HEK293 (cell line): ENCODE measurements at regions not wholly inside any gene's neighbourhood (a gene's known extent, or its start where the extent isn't known, plus 50 kb on each side); places are given as distances from the start of the nearest gene placed in this dataset.

Experiments used
- CTCF ChIA-PET: fragments of 350-600 bp; formaldehyde crosslinking; extraction: SDS; loops from one replicate; lab custom pipeline; 2021; ENCODE audit warnings: antibody characterized with exemption; lab: Yijun Ruan, JAX
- POLR2A ChIA-PET: fragments of 300-600 bp; formaldehyde crosslinking; extraction: SDS; loops from one replicate; lab custom pipeline; 2020; ENCODE audit warnings: antibody characterized with exemption, inconsistent platforms; lab: Yijun Ruan, JAX
- H3K27ac ChIP-seq: fragments of 200-500 bp; sonication (Bioruptor generic); 2 replicates; pipeline ENCODE4 v1.5.1; 2014; ENCODE audit warnings: low read depth, low read length, control low read depth, inconsistent platforms; ENCODE audit errors: extremely low read depth
- H3K36me3 ChIP-seq, 2 experiments: fragments of 200-500 bp in 1 of 2; sonication (Bioruptor generic) in 1 of 2; 1 replicate in 1 of 2; 2 replicates in 1 of 2; pipeline ENCODE4 v1.5.1; 2014 to 2017; ENCODE audit warnings: inconsistent platforms in 2 of 2, low read length in 2 of 2; ENCODE audit not compliant: control insufficient read depth in 2 of 2, insufficient read depth in 1 of 2
- H3K4me1 ChIP-seq: fragments of 200-500 bp; sonication (Bioruptor generic); 2 replicates; pipeline ENCODE4 v1.5.1; 2014; ENCODE audit warnings: mild to moderate bottlenecking, low read length, inconsistent platforms; ENCODE audit not compliant: control insufficient read depth, insufficient read depth
- H3K4me3 ChIP-seq: 2 replicates; pipeline ENCODE4 v1.5.1; 2011; ENCODE audit warnings: low read depth, mild to moderate bottlenecking, control low read depth, low read length, moderate library complexity
- H3K9me3 ChIP-seq: fragments of 200-500 bp; sonication (Bioruptor generic); 2 replicates; pipeline ENCODE4 v1.5.1; 2014; ENCODE audit warnings: low read depth, low read length, inconsistent platforms; ENCODE audit not compliant: control insufficient read depth, insufficient read depth
- HIC1 ChIP-seq: fragments of 450-650 bp; formaldehyde crosslinking; IDR thresholded peaks from 2 replicates; pipeline ENCODE4 v1.5.1; 2016; ENCODE audit warnings: missing biosample characterization, missing genetic modification characterization
- IKZF3 ChIP-seq: fragments of 450-650 bp; IDR thresholded peaks from 2 replicates; pipeline ENCODE4 v1.5.0; 2018; ENCODE audit warnings: missing biosample characterization, mild to moderate bottlenecking, missing genetic modification characterization, moderate library complexity
- KLF9 ChIP-seq: fragments of 450-650 bp; formaldehyde crosslinking; IDR thresholded peaks from 2 replicates; pipeline ENCODE4 v1.5.1; 2016; ENCODE audit warnings: missing biosample characterization, missing genetic modification characterization, low read depth
- TRIM28 ChIP-seq: IDR thresholded peaks from 2 replicates; pipeline ENCODE4 v1.6.1; 2011; ENCODE audit warnings: low read length, control low read depth, borderline replicate concordance
- YY1 ChIP-seq: fragments of 450-650 bp; formaldehyde crosslinking; IDR thresholded peaks from 2 replicates; pipeline ENCODE4 v1.5.1; 2018; ENCODE audit warnings: missing biosample characterization, missing genetic modification characterization
- ZBTB26 ChIP-seq: fragments of 450-650 bp; formaldehyde crosslinking; optimal IDR thresholded peaks from 2 replicates; pipeline ENCODE3; 2016; ENCODE audit warnings: missing biosample characterization, mild to moderate bottlenecking, missing genetic modification characterization
- ZFHX2 ChIP-seq: fragments of 450-650 bp; formaldehyde crosslinking; conservative IDR thresholded peaks from 2 replicates; pipeline ENCODE4 v1.5.1; 2016; ENCODE audit warnings: missing biosample characterization, missing genetic modification characterization
- ZFP37 ChIP-seq: fragments of 450-650 bp; formaldehyde crosslinking; IDR thresholded peaks from 2 replicates; pipeline ENCODE4 v1.5.1; 2016; ENCODE audit warnings: missing biosample characterization, missing genetic modification characterization
- ZNF121 ChIP-seq: fragments of 450-650 bp; formaldehyde crosslinking; IDR thresholded peaks from 2 replicates; pipeline ENCODE4 v1.5.1; 2016; ENCODE audit warnings: missing biosample characterization, missing genetic modification characterization
- ZNF184 ChIP-seq: fragments of 450-650 bp; IDR thresholded peaks from 2 replicates; pipeline ENCODE4 v1.5.1; 2018; ENCODE audit warnings: missing biosample characterization, mild to moderate bottlenecking, missing genetic modification characterization
- ZNF266 ChIP-seq: fragments of 450-650 bp; formaldehyde crosslinking; IDR thresholded peaks from 2 replicates; pipeline ENCODE4 v1.5.1; 2016; ENCODE audit warnings: missing biosample characterization, missing genetic modification characterization, low read depth
- ZNF341 ChIP-seq: fragments of 450-650 bp; formaldehyde crosslinking; IDR thresholded peaks from 2 replicates; pipeline ENCODE4; 2016; ENCODE audit warnings: low read depth, missing biosample characterization, missing genetic modification characterization
- ZNF426 ChIP-seq: fragments of 450-650 bp; formaldehyde crosslinking; IDR thresholded peaks from 2 replicates; pipeline ENCODE4 v1.5.1; 2017; ENCODE audit warnings: missing biosample characterization, missing genetic modification characterization, mild to moderate bottlenecking, inconsistent platforms, moderate library complexity
- ZNF449 ChIP-seq: fragments of 450-650 bp; formaldehyde crosslinking; IDR thresholded peaks from 2 replicates; pipeline ENCODE4 v1.5.1; 2017; ENCODE audit warnings: missing biosample characterization, mild to moderate bottlenecking, missing genetic modification characterization, moderate library complexity
- ZNF510 ChIP-seq: fragments of 450-650 bp; formaldehyde crosslinking; IDR thresholded peaks from 2 replicates; pipeline ENCODE4 v1.5.1; 2018; ENCODE audit warnings: mild to moderate bottlenecking, missing genetic modification characterization, missing biosample characterization; ENCODE audit not compliant: insufficient replicate concordance
- ZNF600 ChIP-seq: fragments of 450-650 bp; formaldehyde crosslinking; IDR thresholded peaks from 2 replicates; pipeline ENCODE4 v1.5.1; 2016; ENCODE audit warnings: missing biosample characterization, missing genetic modification characterization
- ZNF610 ChIP-seq: fragments of 450-650 bp; formaldehyde crosslinking; IDR thresholded peaks from 2 replicates; pipeline ENCODE4 v1.5.1; 2016; ENCODE audit warnings: missing biosample characterization, missing genetic modification characterization, borderline replicate concordance
- ZNF660 ChIP-seq: fragments of 450-650 bp; IDR thresholded peaks from 2 replicates; pipeline ENCODE4 v1.5.1; 2018; ENCODE audit warnings: missing biosample characterization, mild to moderate bottlenecking, missing genetic modification characterization
- ZNF677 ChIP-seq: fragments of 450-650 bp; IDR thresholded peaks from 2 replicates; pipeline ENCODE4 v1.5.0; 2018; ENCODE audit warnings: missing biosample characterization, mild to moderate bottlenecking, missing genetic modification characterization, moderate library complexity
- TF ChIP-seq, protein P1 (sequence below): fragments of 450-650 bp; formaldehyde crosslinking; IDR thresholded peaks from 2 replicates; pipeline ENCODE4 v1.5.1; 2016; ENCODE audit warnings: missing biosample characterization, missing genetic modification characterization
- TF ChIP-seq, protein P2 (sequence below): fragments of 450-650 bp; formaldehyde crosslinking; IDR thresholded peaks from 2 replicates; pipeline ENCODE4 v1.5.1; 2017; ENCODE audit warnings: missing biosample characterization, missing genetic modification characterization

DNA sequence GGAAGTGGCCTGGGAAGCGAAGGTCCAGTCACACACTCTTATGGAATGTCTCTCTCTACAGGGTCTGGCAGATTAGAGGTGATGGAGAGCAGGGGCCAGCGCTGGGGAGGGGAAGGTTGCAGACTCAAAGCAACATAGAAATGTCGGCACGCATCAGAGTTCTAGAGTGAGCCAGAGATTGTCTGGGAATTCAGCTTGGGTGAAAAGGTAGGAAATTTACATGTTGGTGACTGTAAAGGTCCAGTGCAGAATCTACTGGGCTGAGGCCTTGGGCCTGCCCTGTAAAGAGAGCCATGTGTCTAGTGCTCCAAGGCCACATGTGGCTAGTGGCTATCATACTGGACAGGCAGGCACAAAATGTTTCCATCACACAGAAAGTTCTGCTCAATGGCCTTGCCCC, 80.8 kb downstream of the FOXA2 start:
- TF ChIP-seq ZNF426 (tag by site-specific recombination) (no peak), ZNF510 (no peak), KLF9 (tag by site-specific recombination) (no peak), ZNF610 (tag by site-specific recombination) (no peak), ZFP37 (no peak), TRIM28 (no peak), ZNF184 (tag by site-specific recombination) (no peak), YY1 (tag by site-specific recombination) (no peak), ZBTB26 (tag by site-specific recombination) (no peak)
- TF ChIP-seq, protein P1, sequence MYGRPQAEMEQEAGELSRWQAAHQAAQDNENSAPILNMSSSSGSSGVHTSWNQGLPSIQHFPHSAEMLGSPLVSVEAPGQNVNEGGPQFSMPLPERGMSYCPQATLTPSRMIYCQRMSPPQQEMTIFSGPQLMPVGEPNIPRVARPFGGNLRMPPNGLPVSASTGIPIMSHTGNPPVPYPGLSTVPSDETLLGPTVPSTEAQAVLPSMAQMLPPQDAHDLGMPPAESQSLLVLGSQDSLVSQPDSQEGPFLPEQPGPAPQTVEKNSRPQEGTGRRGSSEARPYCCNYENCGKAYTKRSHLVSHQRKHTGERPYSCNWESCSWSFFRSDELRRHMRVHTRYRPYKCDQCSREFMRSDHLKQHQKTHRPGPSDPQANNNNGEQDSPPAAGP, result no peak
- H3K4me3 ChIP-seq, result no peak overlapping the region
- H3K27ac ChIP-seq, result no peak overlapping the region
- POLR2A ChIA-PET, result interaction anchor here (1.8 kb wide), 1 partner anchor 9 kb away, joined by 4 read pairs; no protein-coding TSS in a partner anchor
- H3K36me3 ChIP-seq, result no peaks in the 10 kb centered on the region
- CTCF ChIA-PET, result no interaction called here
- peaks cover 3% of the 10 kb centered on the region; the same call in 1 of the 2 replicates for H3K4me1 ChIP-seq
- no peaks in the 10 kb centered on the region for H3K9me3 ChIP-seq

DNA sequence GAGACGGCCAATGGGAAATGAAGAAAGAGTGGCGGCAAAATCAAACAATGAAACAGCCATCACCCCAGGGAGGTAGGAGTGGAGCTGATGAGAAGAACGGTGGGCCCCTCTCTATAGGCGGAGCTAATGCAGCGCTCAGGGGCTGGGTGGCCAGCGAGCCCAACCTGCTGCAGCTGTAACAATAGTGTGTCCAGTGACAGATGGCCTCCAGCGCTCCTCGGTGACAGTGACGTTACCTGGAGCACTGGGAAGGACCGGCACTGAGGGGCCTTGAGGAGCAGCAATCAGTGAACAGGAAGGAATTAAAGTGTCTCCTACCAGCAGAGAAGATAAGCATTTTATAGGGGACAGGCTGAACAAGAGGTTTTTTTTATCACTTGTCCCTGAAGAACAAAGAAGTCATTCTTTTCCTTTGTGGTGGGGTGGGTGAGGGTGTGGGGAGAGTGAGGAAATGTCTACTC, 81.6 kb downstream of the FOXA2 start:
- Histone ChIP-seq H3K9me3 (no peaks in the 10 kb centered on the region), H3K27ac (no peak overlapping the region), H3K4me3 (no peak overlapping the region), H3K4me1 (no peaks in the 10 kb centered on the region), H3K36me3 (no peaks in the 10 kb centered on the region)
- ChIA-PET POLR2A (interaction anchor here (1.8 kb wide), 1 partner anchor 9 kb away, joined by 4 read pairs; no protein-coding TSS in a partner anchor), CTCF (no interaction called here)
- TF ChIP-seq ZNF341 (tag by site-specific recombination) (peak; percentile 15; the same call in 1 of the 2 replicates), ZFHX2 (tag by site-specific recombination) (no peak), ZNF449 (tag by site-specific recombination) (peak; percentile 76; the same call in 1 of the 2 replicates)
- TF ChIP-seq, protein P1, result no peak

GRCh38 chr20:22501566-22502344, 82.6 kb downstream of the FOXA2 start:
- ChIA-PET CTCF (interaction anchor here (0.6 kb wide), 1 partner anchor 379 kb away, joined by 3 read pairs; no protein-coding TSS in a partner anchor), POLR2A (interaction anchor here (1.8 kb wide), 1 partner anchor 10 kb away, joined by 4 read pairs; no protein-coding TSS in a partner anchor)
- Histone ChIP-seq H3K36me3 (no peaks in the 10 kb centered on the region), H3K27ac (no peak overlapping the region), H3K9me3 (no peaks in the 10 kb centered on the region), H3K4me3 (no peak overlapping the region), H3K4me1 (no peaks in the 10 kb centered on the region)
- TF ChIP-seq ZNF600 (tag by site-specific recombination), result no peak
- TF ChIP-seq, protein P2, sequence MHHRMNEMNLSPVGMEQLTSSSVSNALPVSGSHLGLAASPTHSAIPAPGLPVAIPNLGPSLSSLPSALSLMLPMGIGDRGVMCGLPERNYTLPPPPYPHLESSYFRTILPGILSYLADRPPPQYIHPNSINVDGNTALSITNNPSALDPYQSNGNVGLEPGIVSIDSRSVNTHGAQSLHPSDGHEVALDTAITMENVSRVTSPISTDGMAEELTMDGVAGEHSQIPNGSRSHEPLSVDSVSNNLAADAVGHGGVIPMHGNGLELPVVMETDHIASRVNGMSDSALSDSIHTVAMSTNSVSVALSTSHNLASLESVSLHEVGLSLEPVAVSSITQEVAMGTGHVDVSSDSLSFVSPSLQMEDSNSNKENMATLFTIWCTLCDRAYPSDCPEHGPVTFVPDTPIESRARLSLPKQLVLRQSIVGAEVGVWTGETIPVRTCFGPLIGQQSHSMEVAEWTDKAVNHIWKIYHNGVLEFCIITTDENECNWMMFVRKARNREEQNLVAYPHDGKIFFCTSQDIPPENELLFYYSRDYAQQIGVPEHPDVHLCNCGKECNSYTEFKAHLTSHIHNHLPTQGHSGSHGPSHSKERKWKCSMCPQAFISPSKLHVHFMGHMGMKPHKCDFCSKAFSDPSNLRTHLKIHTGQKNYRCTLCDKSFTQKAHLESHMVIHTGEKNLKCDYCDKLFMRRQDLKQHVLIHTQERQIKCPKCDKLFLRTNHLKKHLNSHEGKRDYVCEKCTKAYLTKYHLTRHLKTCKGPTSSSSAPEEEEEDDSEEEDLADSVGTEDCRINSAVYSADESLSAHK (tag by site-specific recombination), result no peak
- no peak for TF ChIP-seq ZNF677
- no peak for TF ChIP-seq HIC1 (tag by site-specific recombination)
- TF ChIP-seq ZNF121 (tag by site-specific recombination), result no peak
- TF ChIP-seq IKZF3, result no peak
- no peak for TF ChIP-seq ZNF266 (tag by site-specific recombination)
- no peak for TF ChIP-seq ZNF660 (tag by site-specific recombination)
